Right lobe of liver (tissue), 6 donors: ENCODE measurements at regions not wholly inside any gene's neighbourhood (a gene's known extent, or its start where the extent isn't known, plus 50 kb on each side); places are given as distances from the start of the nearest gene placed in this dataset.

Source experiments
- ATAC-seq, 4 donors: fragments of 200-7000 bp; cut with Tn5 transposase; one replicate each; pipeline ENCODE4 v1.9.1; 2020; ENCODE audit warnings: mild to moderate bottlenecking in 4 of 4, moderate library complexity in 4 of 4
- DNase-seq, 3 donors: peaks; one replicate each; pipeline ENCODE4 v3.0.0-alpha.2; 2020
- H3K27ac ChIP-seq, 3 donors: fragments of 200-600 bp; one replicate each; pipeline ENCODE4 v1.8.0; 2022
- H3K27me3 ChIP-seq, 2 donors: fragments of 200-600 bp; one replicate each; pipeline ENCODE4 v1.8.0; 2022
- H3K36me3 ChIP-seq, 4 donors: fragments of 200-600 bp; sonication (generic) in 1 of 4; one replicate each; pipeline versions ENCODE4 v1.5.1 to v1.8.0; 2017 to 2022; ENCODE audit warnings: control low read depth in 1 of 4
- H3K4me1 ChIP-seq, 4 donors: fragments of 200-600 bp; sonication (generic) in 1 of 4; one replicate each; pipeline versions ENCODE4 v1.5.1 to v1.8.0; 2017 to 2022; ENCODE audit warnings: control low read depth in 1 of 4
- H3K4me3 ChIP-seq, 3 donors: fragments of 200-600 bp; one replicate each; pipeline ENCODE4 v1.8.0; 2022
- H3K9me3 ChIP-seq, 4 donors: fragments of 200-600 bp; sonication (generic) in 1 of 4; one replicate each; pipeline versions ENCODE4 v1.5.1 to v1.8.0; 2017 to 2022; ENCODE audit warnings: control low read depth in 1 of 4
- POLR2A ChIP-seq: fragments of 450-650 bp; IDR thresholded peaks from one replicate; pipeline ENCODE4 v1.6.1; 2017; ENCODE audit warnings: antibody characterized with exemption, mild to moderate bottlenecking
- WGBS: methylation state at CpG from one replicate; pipeline ENCODE4 v1.1.6; 2018; ENCODE audit warnings: low coverage, low lambda C conversion rate; ENCODE audit not compliant: insufficient coverage; ENCODE audit errors: missing lambda C conversion rate; 5-methylcytosine and 5-hydroxymethylcytosine counted together
- intact Hi-C, 2 donors: fragments of 100-400 bp; cut with DNase I; formaldehyde crosslinking; loops; one replicate each; pipeline versions ENCODE4 v1.11.2 to v1.14.1; 2022
- TF ChIP-seq, protein P1 (sequence below), 4 donors: fragments of 200-600 bp in 3 of 4; fragments of 450-650 bp in 1 of 4; IDR thresholded peaks; one replicate each; pipeline versions ENCODE4 v1.5.1 to v1.8.0; 2016 to 2022; ENCODE audit warnings: antibody characterized with exemption in 4 of 4, mild to moderate bottlenecking in 2 of 4
- donor health status: DM: no; HTN: yes; CAD: no.
- donor health status: DM: no; HTN: no; CAD: no.
- donor health status: DM: no; HTN: no; CAD: no.
- donor health status: DM: no; HTN: yes; CAD: no.
- donor health status: DM: no; HTN: yes; CAD: no.

DNA sequence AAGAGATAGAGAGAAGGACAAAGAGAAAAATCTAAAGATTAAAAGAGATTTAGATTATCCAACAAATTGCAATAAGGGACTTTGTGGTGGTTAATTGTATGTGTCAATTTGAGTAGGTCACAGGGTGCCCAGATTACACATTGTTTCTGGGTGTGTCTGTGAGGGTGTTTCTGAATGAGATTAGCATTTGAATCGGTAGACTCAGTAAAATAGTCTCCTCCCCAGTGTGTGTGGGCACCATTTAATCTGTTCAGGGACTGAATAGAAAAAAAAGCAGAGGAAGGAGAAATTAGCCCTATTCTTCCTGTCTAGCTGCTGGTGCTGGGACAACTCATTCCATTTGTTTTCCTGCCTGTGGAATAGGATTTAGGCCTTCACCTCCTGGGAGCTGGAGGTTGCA lies 339.8 kb upstream of the EPHA4 start:
- DNase-seq: no peak
- 33% methylated on average over 1 of the region's 1 CpG for WGBS
- intact Hi-C loops: no loop called here

DNA sequence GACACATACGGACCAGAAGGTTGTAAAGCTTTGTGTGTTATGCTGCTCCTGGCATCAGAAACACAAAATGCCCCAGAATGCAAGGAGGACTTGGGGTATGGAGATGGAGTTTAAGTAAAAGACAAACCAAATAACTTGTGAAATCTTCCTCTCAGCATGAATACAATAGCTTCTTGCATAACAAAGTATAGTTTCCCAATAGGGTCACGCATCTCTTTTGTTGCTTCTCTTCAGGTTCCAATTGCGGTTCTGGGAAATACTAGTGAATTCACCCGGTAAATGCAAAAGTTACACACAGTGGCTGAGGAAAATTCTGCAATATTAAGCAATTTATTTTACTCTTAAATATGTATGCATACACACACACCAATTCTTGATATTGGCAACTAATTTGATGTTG lies 339.2 kb upstream of the EPHA4 start:
- H3K4me3 ChIP-seq: no peak overlapping the region
- WGBS: 67% methylated on average over 4 of the region's 4 CpGs
- no peaks in the 10 kb centered on the region for H3K36me3 ChIP-seq
- TF ChIP-seq POLR2A: no peak
- TF ChIP-seq, protein P1, sequence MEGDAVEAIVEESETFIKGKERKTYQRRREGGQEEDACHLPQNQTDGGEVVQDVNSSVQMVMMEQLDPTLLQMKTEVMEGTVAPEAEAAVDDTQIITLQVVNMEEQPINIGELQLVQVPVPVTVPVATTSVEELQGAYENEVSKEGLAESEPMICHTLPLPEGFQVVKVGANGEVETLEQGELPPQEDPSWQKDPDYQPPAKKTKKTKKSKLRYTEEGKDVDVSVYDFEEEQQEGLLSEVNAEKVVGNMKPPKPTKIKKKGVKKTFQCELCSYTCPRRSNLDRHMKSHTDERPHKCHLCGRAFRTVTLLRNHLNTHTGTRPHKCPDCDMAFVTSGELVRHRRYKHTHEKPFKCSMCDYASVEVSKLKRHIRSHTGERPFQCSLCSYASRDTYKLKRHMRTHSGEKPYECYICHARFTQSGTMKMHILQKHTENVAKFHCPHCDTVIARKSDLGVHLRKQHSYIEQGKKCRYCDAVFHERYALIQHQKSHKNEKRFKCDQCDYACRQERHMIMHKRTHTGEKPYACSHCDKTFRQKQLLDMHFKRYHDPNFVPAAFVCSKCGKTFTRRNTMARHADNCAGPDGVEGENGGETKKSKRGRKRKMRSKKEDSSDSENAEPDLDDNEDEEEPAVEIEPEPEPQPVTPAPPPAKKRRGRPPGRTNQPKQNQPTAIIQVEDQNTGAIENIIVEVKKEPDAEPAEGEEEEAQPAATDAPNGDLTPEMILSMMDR (IDR thresholded peaks at IDR 0.05): no peak
- ATAC-seq: no peak
- no peak overlapping the region for H3K27ac ChIP-seq
- no peaks in the 10 kb centered on the region for H3K27me3 ChIP-seq
- DNase-seq: no peak
- intact Hi-C loops: no loop called here
- H3K4me1 ChIP-seq: no peaks in the 10 kb centered on the region
- no peaks in the 10 kb centered on the region for H3K9me3 ChIP-seq

More for the DNA sequence above, 339.8 kb upstream of the EPHA4 start:
- Histone ChIP-seq H3K27me3 (no peaks in the 10 kb centered on the region), H3K4me1 (no peaks in the 10 kb centered on the region), H3K27ac (no peak overlapping the region), H3K36me3 (no peaks in the 10 kb centered on the region), H3K9me3 (no peaks in the 10 kb centered on the region), H3K4me3 (no peak overlapping the region)
- no peak for TF ChIP-seq POLR2A
- TF ChIP-seq, protein P1 (IDR thresholded peaks at IDR 0.05): no peak
- no peak for ATAC-seq

GRCh38 chr2:221908518-221908917 lies 336.4 kb upstream of the EPHA4 start:
- Histone ChIP-seq H3K9me3 (no peaks in the 10 kb centered on the region), H3K27ac (no peak overlapping the region), H3K36me3 (no peaks in the 10 kb centered on the region), H3K4me3 (no peak overlapping the region), H3K27me3 (no peaks in the 10 kb centered on the region), H3K4me1 (no peaks in the 10 kb centered on the region)
- intact Hi-C loops: no loop called here
- 35% methylated on average over 4 of the region's 4 CpGs for WGBS
- TF ChIP-seq POLR2A: no peak
- ATAC-seq: no peak
- no peak for DNase-seq

DNA sequence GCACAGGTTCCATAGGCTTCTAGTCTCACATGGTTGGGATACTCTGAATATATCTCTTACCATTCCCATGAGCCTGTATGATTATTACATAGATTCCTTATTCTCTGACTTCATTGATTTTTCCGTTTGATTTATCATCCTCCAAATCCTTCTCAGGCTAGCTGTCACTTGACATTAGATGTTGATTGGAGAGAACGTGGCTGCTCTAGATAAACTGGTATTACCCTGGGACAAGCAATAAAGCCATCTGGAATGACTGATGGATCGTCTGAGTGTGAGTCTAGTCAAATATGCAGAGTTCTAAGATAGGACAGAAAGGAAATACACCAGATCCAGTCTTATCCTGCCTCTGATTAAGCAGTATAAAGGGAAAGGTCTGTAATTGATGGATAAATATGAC lies 325.6 kb upstream of the EPHA4 start:
- H3K9me3 ChIP-seq: no peaks in the 10 kb centered on the region
- no peaks in the 10 kb centered on the region for H3K4me1 ChIP-seq
- WGBS: 13% methylated on average over 3 of the region's 3 CpGs
- H3K27me3 ChIP-seq: no peaks in the 10 kb centered on the region
- TF ChIP-seq, protein P1 (IDR thresholded peaks at IDR 0.05): no peak
- TF ChIP-seq POLR2A: no peak
- no peak overlapping the region for H3K4me3 ChIP-seq
- DNase-seq (no peak), ATAC-seq (no peak)
- intact Hi-C loops: no loop called here
- H3K27ac ChIP-seq: no peak overlapping the region
- H3K36me3 ChIP-seq: no peaks in the 10 kb centered on the region

DNA sequence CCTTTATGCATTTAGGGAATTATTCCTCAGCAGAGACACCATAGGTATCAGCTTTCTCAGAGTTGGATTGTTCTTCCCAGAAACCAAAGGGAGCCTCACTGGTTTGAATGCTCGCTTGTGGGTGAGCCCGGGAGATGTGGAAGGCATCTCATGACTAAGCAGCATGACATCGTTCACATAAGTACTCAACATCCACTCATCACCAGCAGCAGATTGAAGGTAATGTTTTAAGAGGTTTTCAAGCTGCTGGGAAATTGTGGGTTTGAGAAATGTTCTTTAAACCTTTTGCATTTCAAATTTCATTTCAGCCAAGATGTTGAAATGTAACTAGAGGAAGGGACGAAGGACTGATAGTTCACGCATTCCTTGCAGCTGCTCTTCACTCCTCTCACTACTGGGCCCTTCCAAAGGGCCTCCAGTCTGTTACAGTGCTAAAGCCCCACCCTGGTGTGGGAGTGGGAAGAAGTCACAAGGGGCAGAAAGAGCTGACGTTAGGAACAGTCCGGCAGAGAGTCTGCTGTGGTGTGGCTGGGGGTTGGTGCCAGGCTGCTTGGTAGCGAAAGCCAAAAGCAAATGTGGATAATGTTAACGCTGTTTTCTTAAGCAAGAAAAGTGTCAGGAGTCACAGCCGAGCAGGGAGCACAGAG lies 324.5 kb upstream of the EPHA4 start:
- ATAC-seq (no peak), DNase-seq (no peak)
- no peaks in the 10 kb centered on the region for H3K36me3 ChIP-seq
- no peaks in the 10 kb centered on the region for H3K9me3 ChIP-seq
- 47% methylated on average over 10 of the region's 10 CpGs for WGBS
- H3K27me3 ChIP-seq: no peaks in the 10 kb centered on the region
- no peaks in the 10 kb centered on the region for H3K4me1 ChIP-seq
- H3K27ac ChIP-seq: no peak overlapping the region
- TF ChIP-seq POLR2A: no peak
- TF ChIP-seq, protein P1 (IDR thresholded peaks at IDR 0.05): no peak
- intact Hi-C loops: no loop called here
- no peak overlapping the region for H3K4me3 ChIP-seq
